Body of pancreas (tissue), 4 donors: ENCODE measurements at regions not wholly inside any gene's neighbourhood (a gene's known extent, or its start where the extent isn't known, plus 50 kb on each side); places are given as distances from the start of the nearest gene placed in this dataset.

Source experiments
- ATAC-seq: fragments of 150-250 bp; one replicate; pipeline ENCODE4 v1.9.1; 2016
- DNase-seq, 4 donors: peaks; one replicate each; pipeline ENCODE4 v3.0.0-alpha.2; 2019
- H3K27ac ChIP-seq, 4 donors: fragments of 200-600 bp; sonication (generic); 1 replicate in 3 of 4; 2 replicates in 1 of 4; pipeline versions ENCODE4 v1.5.1 to v1.6.1; 2016 to 2019; ENCODE audit warnings: mild to moderate bottlenecking in 1 of 4, mixed read lengths in 1 of 4, moderate library complexity in 1 of 4
- H3K27me3 ChIP-seq, 2 donors: fragments of 200-600 bp; sonication (generic); one replicate each; pipeline ENCODE4 v1.6.0; 2016; ENCODE audit warnings: mild to moderate bottlenecking in 1 of 2
- H3K36me3 ChIP-seq, 2 donors: fragments of 200-600 bp; sonication (generic); replicated peaks in 1 of 2; 2 replicates each; pipeline ENCODE4 v1.5.1; 2016; ENCODE audit warnings: low read depth in 2 of 2; ENCODE audit not compliant: insufficient read depth in 1 of 2
- H3K4me1 ChIP-seq: fragments of 200-600 bp; sonication (generic); one replicate; pipeline ENCODE4 v1.6.0; 2016
- H3K4me3 ChIP-seq, 2 donors: fragments of 200-600 bp; sonication (generic); 1 replicate in 1 of 2; 2 replicates in 1 of 2; pipeline ENCODE4 v1.5.1; 2016 to 2019
- H3K9me3 ChIP-seq, 3 donors: fragments of 200-600 bp; sonication (generic); 1 replicate in 2 of 3; 2 replicates in 1 of 3; pipeline ENCODE4 v1.5.1; 2016
- POLR2A ChIP-seq, 3 donors: fragments of 450-650 bp; IDR thresholded peaks; one replicate each; pipeline ENCODE4 v1.6.1; 2016; ENCODE audit warnings: antibody characterized with exemption in 3 of 3, mild to moderate bottlenecking in 2 of 3
- WGBS, 2 donors: methylation state at CpG; one replicate each; pipeline ENCODE4 v1.1.5; 2017; 5-methylcytosine and 5-hydroxymethylcytosine counted together
- intact Hi-C: fragments of 100-400 bp; cut with DNase I; formaldehyde crosslinking; loops from one replicate; pipeline ENCODE4 v1.15.1; 2023
- TF ChIP-seq, protein P1 (sequence below), 7 experiments: fragments of 450-650 bp in 4 of 7; fragments of 200-600 bp in 3 of 7; sonication (generic) in 3 of 7; IDR thresholded peaks; one replicate each; pipeline ENCODE4 v1.5.1; 2016 to 2019; ENCODE audit warnings: antibody characterized with exemption in 7 of 7

DNA sequence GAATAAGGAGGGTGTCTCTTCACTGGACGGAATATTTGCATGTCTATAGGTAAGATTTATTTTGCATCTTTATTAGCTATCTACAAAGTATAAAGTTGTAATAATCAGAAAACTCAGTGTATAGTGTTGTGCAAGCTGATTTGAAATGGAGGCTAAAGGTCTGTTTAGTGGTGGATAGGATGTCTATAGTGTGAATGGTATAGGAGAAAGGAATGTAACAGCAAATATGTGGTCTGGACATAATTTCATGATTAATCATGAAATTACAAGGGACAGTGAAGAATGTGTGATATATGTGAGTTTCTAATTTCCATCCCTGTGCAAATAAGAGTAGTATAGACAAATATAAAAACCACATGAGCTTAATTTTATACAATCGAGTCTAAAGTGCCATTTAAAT is 79.3 kb upstream of the CAMK2D start:
- no peak overlapping the region for H3K27ac ChIP-seq
- H3K4me1 ChIP-seq = no peaks in the 10 kb centered on the region
- H3K9me3 ChIP-seq = no peaks in the 10 kb centered on the region
- TF ChIP-seq, protein P1, sequence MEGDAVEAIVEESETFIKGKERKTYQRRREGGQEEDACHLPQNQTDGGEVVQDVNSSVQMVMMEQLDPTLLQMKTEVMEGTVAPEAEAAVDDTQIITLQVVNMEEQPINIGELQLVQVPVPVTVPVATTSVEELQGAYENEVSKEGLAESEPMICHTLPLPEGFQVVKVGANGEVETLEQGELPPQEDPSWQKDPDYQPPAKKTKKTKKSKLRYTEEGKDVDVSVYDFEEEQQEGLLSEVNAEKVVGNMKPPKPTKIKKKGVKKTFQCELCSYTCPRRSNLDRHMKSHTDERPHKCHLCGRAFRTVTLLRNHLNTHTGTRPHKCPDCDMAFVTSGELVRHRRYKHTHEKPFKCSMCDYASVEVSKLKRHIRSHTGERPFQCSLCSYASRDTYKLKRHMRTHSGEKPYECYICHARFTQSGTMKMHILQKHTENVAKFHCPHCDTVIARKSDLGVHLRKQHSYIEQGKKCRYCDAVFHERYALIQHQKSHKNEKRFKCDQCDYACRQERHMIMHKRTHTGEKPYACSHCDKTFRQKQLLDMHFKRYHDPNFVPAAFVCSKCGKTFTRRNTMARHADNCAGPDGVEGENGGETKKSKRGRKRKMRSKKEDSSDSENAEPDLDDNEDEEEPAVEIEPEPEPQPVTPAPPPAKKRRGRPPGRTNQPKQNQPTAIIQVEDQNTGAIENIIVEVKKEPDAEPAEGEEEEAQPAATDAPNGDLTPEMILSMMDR (IDR thresholded peaks at IDR 0.05) = no peak
- no peak overlapping the region for H3K4me3 ChIP-seq
- intact Hi-C loops = no loop called here
- no peaks in the 10 kb centered on the region for H3K27me3 ChIP-seq
- 72 to 80% methylated on average over 2 of the region's 2 CpGs for WGBS, 2 donors
- ATAC-seq = no peak
- DNase-seq = no peak
- H3K36me3 ChIP-seq = no peaks in the 10 kb centered on the region

DNA sequence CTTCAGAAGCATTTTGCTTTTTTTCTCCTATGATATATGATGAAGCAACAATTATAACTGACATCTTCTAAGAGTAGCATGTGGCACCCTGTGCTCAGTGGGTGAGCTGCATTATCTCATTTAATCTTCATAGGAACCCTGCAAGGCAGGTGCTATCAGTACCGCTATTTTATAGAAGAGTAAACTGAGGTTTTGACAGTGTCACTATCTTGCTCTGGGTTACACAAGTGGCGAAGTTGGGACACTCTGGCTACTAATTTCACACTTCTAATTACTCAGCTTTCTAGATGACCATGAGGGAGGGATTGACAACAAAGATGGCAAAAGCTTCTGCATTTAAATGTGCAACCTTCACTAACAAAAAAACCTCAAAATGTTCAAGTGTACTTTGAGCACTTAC is 76.9 kb upstream of the CAMK2D start:
- WGBS, 2 donors = 92 to 94% methylated on average over 2 of the region's 2 CpGs
- TF ChIP-seq, protein P1 (IDR thresholded peaks at IDR 0.05) = no peak
- no peak for TF ChIP-seq POLR2A (IDR thresholded peaks at IDR 0.05)

DNA sequence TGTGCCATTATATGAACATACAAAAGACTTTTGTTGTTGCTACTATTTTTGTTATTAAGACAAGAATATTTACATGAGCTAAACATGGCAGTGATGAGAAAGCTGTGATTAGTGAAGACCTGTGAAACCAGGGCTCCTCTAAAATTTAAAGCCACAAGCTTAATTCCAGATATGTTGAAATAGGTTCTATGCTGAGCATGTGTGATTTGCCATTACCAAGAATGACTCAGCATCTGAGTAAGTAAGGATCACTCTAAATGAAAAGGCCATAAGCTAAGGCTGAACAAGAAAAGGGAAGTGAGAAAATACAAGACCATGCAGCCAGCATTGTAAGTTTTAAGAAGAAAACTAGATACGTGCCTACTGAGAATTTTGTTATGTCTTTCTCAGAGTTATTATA is 75.9 kb upstream of the CAMK2D start:
- no peak overlapping the region for H3K27ac ChIP-seq
- WGBS, 2 donors = 62 to 71% methylated on average over 1 of the region's 1 CpG
- no peaks in the 10 kb centered on the region for H3K4me1 ChIP-seq
- no peak overlapping the region for H3K4me3 ChIP-seq
- H3K36me3 ChIP-seq = no peaks in the 10 kb centered on the region
- H3K27me3 ChIP-seq = no peaks in the 10 kb centered on the region
- intact Hi-C loops = no loop called here
- TF ChIP-seq, protein P1 (IDR thresholded peaks at IDR 0.05) = no peak
- TF ChIP-seq POLR2A (IDR thresholded peaks at IDR 0.05) = no peak
- ATAC-seq (no peak), DNase-seq (no peak)
- no peaks in the 10 kb centered on the region for H3K9me3 ChIP-seq

More for the DNA sequence above, 76.9 kb upstream of the CAMK2D start:
- H3K36me3 ChIP-seq = no peaks in the 10 kb centered on the region
- no peak overlapping the region for H3K27ac ChIP-seq
- no peak for DNase-seq
- intact Hi-C loops = no loop called here
- H3K4me3 ChIP-seq = no peak overlapping the region
- no peaks in the 10 kb centered on the region for H3K9me3 ChIP-seq
- no peak for ATAC-seq
- H3K27me3 ChIP-seq = no peaks in the 10 kb centered on the region
- no peaks in the 10 kb centered on the region for H3K4me1 ChIP-seq

DNA sequence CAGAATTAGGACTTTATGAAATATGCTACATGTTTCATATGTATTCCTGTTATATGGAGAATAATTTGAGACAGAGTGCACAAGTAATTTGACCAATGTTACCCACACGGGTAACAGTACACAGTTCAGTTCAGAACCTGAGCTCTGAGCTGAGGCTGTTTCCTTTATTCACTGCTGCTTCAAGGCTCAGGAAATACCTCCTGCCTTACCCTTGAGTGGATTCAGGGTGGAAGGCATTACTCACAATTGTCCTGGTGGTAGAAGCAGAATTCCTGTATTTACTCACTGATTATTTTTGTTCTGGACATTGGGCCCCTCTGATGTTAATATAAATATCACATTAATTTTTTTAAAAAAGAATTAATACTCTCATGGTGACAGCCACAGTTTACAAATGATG is 73.5 kb upstream of the CAMK2D start:
- ATAC-seq = no peak
- Histone ChIP-seq H3K36me3 (no peaks in the 10 kb centered on the region), H3K27me3 (no peaks in the 10 kb centered on the region), H3K9me3 (no peaks in the 10 kb centered on the region), H3K4me3 (no peak overlapping the region), H3K27ac (no peak overlapping the region), H3K4me1 (no peaks in the 10 kb centered on the region)
- intact Hi-C loops = no loop called here
- 65 to 76% methylated on average over 1 of the region's 1 CpG for WGBS, 2 donors
- TF ChIP-seq, protein P1 (IDR thresholded peaks at IDR 0.05) = no peak
- TF ChIP-seq POLR2A (IDR thresholded peaks at IDR 0.05) = no peak
- DNase-seq = no peak

GRCh38 chr4:113834298-113834697 is 72.8 kb upstream of the CAMK2D start:
- WGBS, 2 donors = 85% methylated on average over 3 of the region's 3 CpGs
- ATAC-seq (no peak), DNase-seq (no peak)
- H3K9me3 ChIP-seq = no peaks in the 10 kb centered on the region
- H3K27ac ChIP-seq = no peak overlapping the region
- H3K4me3 ChIP-seq = no peak overlapping the region
- no peaks in the 10 kb centered on the region for H3K36me3 ChIP-seq
- H3K4me1 ChIP-seq = no peaks in the 10 kb centered on the region
- intact Hi-C loops = no loop called here
- H3K27me3 ChIP-seq = no peaks in the 10 kb centered on the region
- TF ChIP-seq, protein P1 (IDR thresholded peaks at IDR 0.05) = no peak
- no peak for TF ChIP-seq POLR2A (IDR thresholded peaks at IDR 0.05)
